SK-N-SH (cell line): ENCODE measurements at regions not wholly inside any gene's neighbourhood (a gene's known extent, or its start where the extent isn't known, plus 50 kb on each side); places are given as distances from the start of the nearest gene placed in this dataset.

Experiments used
- CTCF ChIA-PET: fragments of 300-600, 350-600 bp; formaldehyde crosslinking; extraction: SDS; loops from one replicate; lab custom pipeline; 2021; lab: Yijun Ruan, JAX
- POLR2A ChIA-PET: fragments of 350-600 bp; sonication (Branson Sonifier 250); formaldehyde crosslinking; extraction: SDS; loops from one replicate; lab custom pipeline; 2020; ENCODE audit warnings: antibody characterized with exemption, inconsistent platforms; lab: Yijun Ruan, JAX
- DNase-seq: peaks from one replicate; pipeline ENCODE4 v3.0.0; 2012
- H2AFZ ChIP-seq: fragments of 200-600 bp; sonication (generic); 2 replicates; pipeline ENCODE4 v1.8.1; 2016; ENCODE audit warnings: antibody characterized with exemption, mild to moderate bottlenecking, low read depth
- H3F3A ChIP-seq: fragments of 200-600 bp; sonication (generic); replicated peaks from 2 replicates; pipeline ENCODE3; 2016; ENCODE audit warnings: antibody characterized with exemption, mild to moderate bottlenecking; ENCODE audit not compliant: insufficient read depth
- H3K27ac ChIP-seq, 2 experiments: fragments of 200-500 bp in 1 of 2; fragments of 200-600 bp in 1 of 2; sonication (Bioruptor generic) in 1 of 2; sonication (generic), shearing (Covaris generic) in 1 of 2; 2 replicates each; pipeline versions ENCODE4 v1.5.1 to v1.6.1; 2014 to 2016; ENCODE audit warnings: low read depth in 2 of 2, inconsistent platforms in 1 of 2, low read length in 1 of 2, mild to moderate bottlenecking in 1 of 2, mixed read lengths in 1 of 2
- H3K27me3 ChIP-seq: fragments of 200-600 bp; sonication (generic), shearing (Covaris generic); 2 replicates; pipeline ENCODE4 v1.6.1; 2016; ENCODE audit warnings: mixed run types; ENCODE audit not compliant: insufficient read depth
- H3K36me3 ChIP-seq, 2 experiments: fragments of 200-500 bp in 1 of 2; fragments of 200-600 bp in 1 of 2; sonication (Bioruptor generic) in 1 of 2; sonication (generic) in 1 of 2; replicated peaks in 1 of 2; 2 replicates each; pipeline versions ENCODE3 to v1.5.1; 2014 to 2016; ENCODE audit warnings: low read length in 1 of 2, mild to moderate bottlenecking in 1 of 2; ENCODE audit not compliant: insufficient read depth in 2 of 2, control insufficient read depth in 1 of 2
- H3K4me1 ChIP-seq, 2 experiments: fragments of 200-500 bp in 1 of 2; fragments of 200-600 bp in 1 of 2; sonication (Bioruptor generic) in 1 of 2; sonication (generic), shearing (Covaris generic) in 1 of 2; 2 replicates each; pipeline versions ENCODE4 v1.5.1 to v1.6.1; 2014 to 2016; ENCODE audit warnings: low read depth in 1 of 2, low read length in 1 of 2, mixed run types in 1 of 2; ENCODE audit not compliant: insufficient read depth in 2 of 2, control insufficient read depth in 1 of 2
- H3K4me2 ChIP-seq: fragments of 200-600 bp; sonication (generic), shearing (Covaris generic); 2 replicates; pipeline ENCODE4 v1.6.1; 2017; ENCODE audit warnings: mixed run types
- H3K4me3 ChIP-seq, 2 experiments: fragments of 200-500 bp in 1 of 2; fragments of 200-600 bp in 1 of 2; sonication (Bioruptor generic) in 1 of 2; sonication (generic), shearing (Covaris generic) in 1 of 2; 2 replicates each; pipeline versions ENCODE4 v1.5.1 to v1.8.1; 2014 to 2016; ENCODE audit warnings: low read depth in 2 of 2, inconsistent platforms in 1 of 2, low read length in 1 of 2, mild to moderate bottlenecking in 1 of 2, mixed read lengths in 1 of 2, moderate library complexity in 1 of 2
- H3K79me2 ChIP-seq: fragments of 200-600 bp; sonication (generic); 2 replicates; pipeline ENCODE4 v1.8.1; 2017; ENCODE audit warnings: mild to moderate bottlenecking; ENCODE audit not compliant: insufficient read depth
- H3K9ac ChIP-seq: fragments of 200-600 bp; sonication (generic); 2 replicates; pipeline ENCODE4 v1.6.1; 2017; ENCODE audit warnings: mixed run types
- H3K9me2 ChIP-seq: fragments of 200-600 bp; sonication (generic); 2 replicates; pipeline ENCODE4 v1.6.1; 2017; ENCODE audit warnings: mixed run types
- H3K9me3 ChIP-seq: fragments of 200-600 bp; sonication (generic); 2 replicates; pipeline ENCODE4 v1.6.1; 2017; ENCODE audit warnings: mixed run types, mild to moderate bottlenecking, moderate library complexity
- H4K20me1 ChIP-seq: fragments of 200-600 bp; sonication (generic); 2 replicates; pipeline ENCODE4 v1.6.1; 2017; ENCODE audit warnings: mild to moderate bottlenecking, mixed run types; ENCODE audit not compliant: insufficient read depth
- CTCF ChIP-seq: fragments of 200-600 bp; sonication (generic); IDR thresholded peaks from 2 replicates; pipeline ENCODE4 v1.6.1; 2017; ENCODE audit warnings: antibody characterized with exemption, mild to moderate bottlenecking, moderate library complexity
- FOSL2 ChIP-seq: IDR thresholded peaks from 2 replicates; pipeline ENCODE4 v1.4.0; 2012; ENCODE audit warnings: low read depth, mild to moderate bottlenecking, moderate library complexity, borderline replicate concordance
- GATA2 ChIP-seq: sonication (generic); formaldehyde crosslinking; IDR thresholded peaks from 2 replicates; pipeline ENCODE4 v1.5.0; 2020; ENCODE audit warnings: mild to moderate bottlenecking, missing genetic modification reagents
- IRF3 ChIP-seq: fragments of 150-350 bp; IDR thresholded peaks from 2 replicates; pipeline ENCODE4 v1.6.1; 2016; ENCODE audit warnings: mild to moderate bottlenecking, low read depth, low read length
- MAX ChIP-seq: IDR thresholded peaks from 2 replicates; pipeline ENCODE4 v1.4.0; 2012; ENCODE audit warnings: low read depth
- MEF2A ChIP-seq: IDR thresholded peaks from 2 replicates; pipeline ENCODE4 v1.4.0; 2012; ENCODE audit warnings: low read depth, borderline replicate concordance
- PBX3 ChIP-seq: IDR thresholded peaks from 2 replicates; pipeline ENCODE4; 2012
- RAD21 ChIP-seq: IDR thresholded peaks from 2 replicates; pipeline ENCODE4 v1.6.1; 2012; ENCODE audit warnings: mild to moderate bottlenecking, low read length
- RFX5 ChIP-seq: IDR thresholded peaks from 2 replicates; pipeline ENCODE4 v1.6.1; 2012; ENCODE audit warnings: mild to moderate bottlenecking, improper control_type of control experiment, low read length
- RXRA ChIP-seq: IDR thresholded peaks from 2 replicates; pipeline ENCODE4 v1.4.0; 2012; ENCODE audit warnings: low read depth, mild to moderate bottlenecking, borderline replicate concordance
- SIN3A ChIP-seq: IDR thresholded peaks from 2 replicates; pipeline ENCODE4 v1.6.1; 2012; ENCODE audit warnings: low read depth, mild to moderate bottlenecking, low read length, moderate library complexity, borderline replicate concordance
- TAF1 ChIP-seq: IDR thresholded peaks from 2 replicates; pipeline ENCODE4 v1.6.1; 2012; ENCODE audit warnings: low read depth, mild to moderate bottlenecking, low read length, moderate library complexity, borderline replicate concordance
- USF2 ChIP-seq: fragments of 150-350 bp; IDR thresholded peaks from 2 replicates; pipeline ENCODE4 v1.6.1; 2017; ENCODE audit warnings: antibody characterized with exemption, low read length, low read depth, borderline replicate concordance
- ZBTB33 ChIP-seq: IDR thresholded peaks from 2 replicates; pipeline ENCODE4 v1.4.0; 2012; ENCODE audit warnings: low read depth, borderline replicate concordance
- WGBS: methylation state at CpG from one replicate; pipeline ENCODE4 v1.1.6; 2017; ENCODE audit warnings: low lambda C conversion rate; 5-methylcytosine and 5-hydroxymethylcytosine counted together

GRCh38 chr3:193851941-193852674 lies 259.1 kb downstream of the OPA1 start:
- Histone ChIP-seq H3K4me3 (no peak overlapping the region), H3K79me2 (no peaks in the 10 kb centered on the region), H3K9ac (no peak overlapping the region), H3K4me2 (no peak overlapping the region), H3K27ac (no peak overlapping the region), H3K9me2 (no peaks in the 10 kb centered on the region), H3F3A (no peaks in the 10 kb centered on the region), H4K20me1 (no peaks in the 10 kb centered on the region), H3K27me3 (no peaks in the 10 kb centered on the region), H3K4me1 (peaks cover 0 to 2% of the 10 kb centered on the region in 2 experiments; a peak in 2 of 4 replicates), H2AFZ (no peak overlapping the region), H3K9me3 (no peaks in the 10 kb centered on the region), H3K36me3 (no peaks in the 10 kb centered on the region)
- CTCF ChIA-PET: interaction anchor here (1.7 kb wide), 1 partner anchor 8 kb away, joined by 4 read pairs; no protein-coding TSS in a partner anchor
- WGBS: 73% methylated on average over 13 of the region's 13 CpGs
- no peak for DNase-seq
- TF ChIP-seq GATA2 (CRISPR knock-in tag) (no peak), USF2 (no peak), TAF1 (no peak), FOSL2 (no peak), ZBTB33 (no peak), SIN3A (no peak), CTCF (no peak), RAD21 (no peak), MEF2A (no peak)
- POLR2A ChIA-PET: no interaction called here

- no peak overlapping the region for H3K27ac ChIP-seq
- POLR2A ChIA-PET: interaction anchor here (0.6 kb wide), 1 partner anchor 238 kb away, joined by 3 read pairs; no protein-coding TSS in a partner anchor
- TF ChIP-seq RAD21: no peak
- no peak for TF ChIP-seq GATA2 (CRISPR knock-in tag)
- TF ChIP-seq ZBTB33: no peak
- no peak for TF ChIP-seq PBX3
- no peak for TF ChIP-seq RXRA
- no peak for TF ChIP-seq MAX
- no peak for TF ChIP-seq RFX5
- TF ChIP-seq IRF3: no peak
These were observed 259.9 kb downstream of the OPA1 start for GRCh38 chr3:193852901-193853300.

More at GRCh38 chr3:193852901-193853300, 259.9 kb downstream of the OPA1 start:
- H3K4me1 ChIP-seq: peaks cover 0 to 2% of the 10 kb centered on the region in 2 experiments; a peak in 2 of 4 replicates
- H2AFZ ChIP-seq: no peak overlapping the region
- no peaks in the 10 kb centered on the region for H3K36me3 ChIP-seq
- no peaks in the 10 kb centered on the region for H3K27me3 ChIP-seq
- H4K20me1 ChIP-seq: no peaks in the 10 kb centered on the region
- H3F3A ChIP-seq: no peaks in the 10 kb centered on the region
- CTCF ChIA-PET: interaction anchor here (0.5 to 1.7 kb wide), 2 partner anchors 9 to 357 kb away, joined by 3 to 4 read pairs; no protein-coding TSS in a partner anchor
- no peaks in the 10 kb centered on the region for H3K9me3 ChIP-seq
- H3K9me2 ChIP-seq: no peaks in the 10 kb centered on the region
- no peak overlapping the region for H3K4me2 ChIP-seq
- no peak overlapping the region for H3K4me3 ChIP-seq
- 45% methylated on average over 1 of the region's 1 CpG for WGBS
- DNase-seq: no peak
- no peak overlapping the region for H3K9ac ChIP-seq
- H3K79me2 ChIP-seq: no peaks in the 10 kb centered on the region
